Panc1 (cell line): ENCODE measurements at regions not wholly inside any gene's neighbourhood (a gene's known extent, or its start where the extent isn't known, plus 50 kb on each side); places are given as distances from the start of the nearest gene placed in this dataset.

Experiments used
- ATAC-seq: fragments of 200-7000 bp; cut with Tn5 transposase; 2 replicates; pipeline ENCODE4 v1.9.1; 2020; ENCODE audit warnings: mild to moderate bottlenecking, moderate library complexity
- BruUV-seq: library from RNA; stranded (reverse); fragments of 400-500 nt; replicated peaks from 2 replicates; lab custom pipeline; 2021; lab: Mats Ljungman, UMichigan
- CTCF ChIA-PET: fragments of 300-600 bp; sonication (Branson Sonifier 250); formaldehyde crosslinking; loops from one replicate; lab custom pipeline; 2022; ENCODE audit warnings: antibody characterized with exemption; lab: Charles Lee
- POLR2A ChIA-PET: fragments of 300-600 bp; sonication (Branson Sonifier 250); formaldehyde crosslinking; loops from one replicate; lab custom pipeline; 2022; ENCODE audit warnings: antibody characterized with exemption; lab: Charles Lee
- DNase-seq: peaks from one replicate; pipeline ENCODE4 v3.0.0-alpha.2; 2010; ENCODE audit warnings: low read depth, low spot score
- H3K27ac ChIP-seq: 2 replicates; pipeline ENCODE4 v1.5.1; 2011; ENCODE audit warnings: mild to moderate bottlenecking, low read length, inconsistent platforms
- H3K27me3 ChIP-seq: fragments of 200-500 bp; sonication (Bioruptor generic); 2 replicates; pipeline ENCODE4 v1.6.0; 2014; ENCODE audit warnings: low read length, inconsistent platforms; ENCODE audit not compliant: control insufficient read depth, insufficient read depth
- H3K36me3 ChIP-seq: fragments of 200-500 bp; sonication (Bioruptor generic); 2 replicates; pipeline ENCODE4 v1.5.1; 2014; ENCODE audit warnings: inconsistent platforms, mild to moderate bottlenecking, low read length, moderate library complexity; ENCODE audit not compliant: control insufficient read depth, insufficient read depth
- H3K4me1 ChIP-seq: 2 replicates; pipeline ENCODE4 v1.5.1; 2011; ENCODE audit warnings: inconsistent platforms, mild to moderate bottlenecking, low read length, moderate library complexity; ENCODE audit not compliant: control insufficient read depth, insufficient read depth
- H3K4me3 ChIP-seq, 2 experiments: 2 replicates each; pipeline ENCODE4 v1.5.1; 2011 to 2012; ENCODE audit warnings: low read depth in 2 of 2, low read length in 2 of 2, mild to moderate bottlenecking in 2 of 2, inconsistent platforms in 1 of 2, moderate library complexity in 1 of 2
- H3K9me3 ChIP-seq: fragments of 200-500 bp; sonication (Bioruptor generic); 2 replicates; pipeline ENCODE4 v1.5.1; 2014; ENCODE audit warnings: low read depth, mild to moderate bottlenecking, inconsistent platforms, low read length, moderate library complexity; ENCODE audit not compliant: control insufficient read depth, insufficient read depth
- CTCF ChIP-seq: fragments of 450-650 bp; IDR thresholded peaks from 2 replicates; pipeline ENCODE4 v1.5.1; 2017; ENCODE audit warnings: mild to moderate bottlenecking
- POLR2AphosphoS5 ChIP-seq: IDR thresholded peaks from 2 replicates; pipeline ENCODE4 v1.6.1; 2012; ENCODE audit warnings: mild to moderate bottlenecking, low read depth, low read length, moderate library complexity
- REST ChIP-seq, 2 experiments: IDR thresholded peaks; 2 replicates each; pipeline ENCODE4 v1.6.1; 2011 to 2012; ENCODE audit warnings: low read depth in 2 of 2, control low read depth in 1 of 2, low read length in 1 of 2, mild to moderate bottlenecking in 1 of 2, moderate library complexity in 1 of 2; ENCODE audit not compliant: insufficient read depth in 1 of 2
- SIN3A ChIP-seq: IDR thresholded peaks from 2 replicates; pipeline ENCODE4 v1.6.1; 2012; ENCODE audit warnings: low read depth, mild to moderate bottlenecking, low read length, moderate library complexity, borderline replicate concordance; ENCODE audit not compliant: insufficient read depth
- TCF7L2 ChIP-seq: IDR thresholded peaks from 2 replicates; pipeline ENCODE4 v1.6.1; 2011; ENCODE audit warnings: mild to moderate bottlenecking, low read depth, low read length, inconsistent platforms
- in situ Hi-C: cut with HindIII; loops from 2 replicates; pipeline ENCODE4 v1.10.0; 2016; ENCODE audit warnings: low sequenced_read_pairs, low pct_unique_long_range_greater_than_20kb
- intact Hi-C: fragments of 100-400 bp; cut with micrococcal nuclease; formaldehyde crosslinking; loops from one replicate; pipeline ENCODE4 v1.10.0; 2022; ENCODE audit not compliant: unreplicated experiment

GRCh38 chr16:5487728-5488127 lies 390.1 kb upstream of the EEF2KMT start:
- no peaks in the 10 kb centered on the region for H3K36me3 ChIP-seq
- DNase-seq (no peak), ATAC-seq (no peak)
- no TSS peak for BruUV-seq
- ChIA-PET CTCF (no interaction called here), POLR2A (no interaction called here)
- intact Hi-C loops (no loop called here), in situ Hi-C loops (no loop called here)
- no peak for TF ChIP-seq REST (IDR thresholded peaks at IDR 0.05; ENCODE audit: insufficient read depth in 1 of 2, low read depth in 2 of 2, low read length in 1 of 2)
- TF ChIP-seq SIN3A = no peak
- no peak for TF ChIP-seq CTCF
- no peak for TF ChIP-seq POLR2AphosphoS5
- no peak for TF ChIP-seq TCF7L2
- no peak overlapping the region for H3K4me3 ChIP-seq
- H3K27me3 ChIP-seq = peaks cover 4% of the 10 kb centered on the region; the same call in 1 of the 2 replicates
- no peak overlapping the region for H3K27ac ChIP-seq
- H3K9me3 ChIP-seq = no peaks in the 10 kb centered on the region
- no peaks in the 10 kb centered on the region for H3K4me1 ChIP-seq

DNA sequence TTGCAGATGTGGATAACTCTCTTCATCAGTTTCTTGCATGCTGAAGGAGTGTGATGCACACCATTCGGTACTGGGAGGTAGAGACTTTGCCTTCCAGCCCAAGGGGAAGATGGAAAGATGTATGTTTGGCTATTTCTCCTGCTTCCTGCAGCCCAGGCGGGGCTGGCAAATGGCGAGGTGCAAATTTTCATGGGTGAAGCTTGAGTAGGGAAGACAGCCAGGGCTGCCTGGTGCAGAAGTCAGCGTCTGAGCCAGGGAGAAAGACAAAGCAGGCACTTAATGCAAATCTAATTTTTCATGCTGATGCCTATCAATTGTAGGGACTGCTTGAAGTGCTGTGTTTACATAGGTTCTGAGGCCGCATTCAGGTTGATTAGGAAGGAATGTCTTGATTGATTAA lies 384.7 kb upstream of the EEF2KMT start:
- Histone ChIP-seq H3K27ac (no peak overlapping the region), H3K4me1 (no peaks in the 10 kb centered on the region), H3K36me3 (no peaks in the 10 kb centered on the region), H3K4me3 (no peak overlapping the region), H3K27me3 (peaks cover 7% of the 10 kb centered on the region; the same call in 1 of the 2 replicates), H3K9me3 (no peaks in the 10 kb centered on the region)
- ATAC-seq (no peak), DNase-seq (no peak)
- no TSS peak for BruUV-seq
- POLR2A ChIA-PET = no interaction called here
- in situ Hi-C loops = no loop called here
- CTCF ChIA-PET = no interaction called here
- intact Hi-C loops = no loop called here
- TF ChIP-seq SIN3A (no peak), POLR2AphosphoS5 (no peak), REST (IDR thresholded peaks at IDR 0.05; ENCODE audit: insufficient read depth in 1 of 2, low read depth in 2 of 2, low read length in 1 of 2) (no peak)
